ENCODE measurements at regions not wholly inside any gene's neighbourhood (a gene's known extent, or its start where the extent isn't known, plus 50 kb on each side); places are given as distances from the start of the nearest gene placed in this dataset.
"Not testable (repeated sequence)": the region's sequence is repeated elsewhere in the genome, so short reads cannot be mapped to it uniquely, and the experiment has no call there.

DNA sequence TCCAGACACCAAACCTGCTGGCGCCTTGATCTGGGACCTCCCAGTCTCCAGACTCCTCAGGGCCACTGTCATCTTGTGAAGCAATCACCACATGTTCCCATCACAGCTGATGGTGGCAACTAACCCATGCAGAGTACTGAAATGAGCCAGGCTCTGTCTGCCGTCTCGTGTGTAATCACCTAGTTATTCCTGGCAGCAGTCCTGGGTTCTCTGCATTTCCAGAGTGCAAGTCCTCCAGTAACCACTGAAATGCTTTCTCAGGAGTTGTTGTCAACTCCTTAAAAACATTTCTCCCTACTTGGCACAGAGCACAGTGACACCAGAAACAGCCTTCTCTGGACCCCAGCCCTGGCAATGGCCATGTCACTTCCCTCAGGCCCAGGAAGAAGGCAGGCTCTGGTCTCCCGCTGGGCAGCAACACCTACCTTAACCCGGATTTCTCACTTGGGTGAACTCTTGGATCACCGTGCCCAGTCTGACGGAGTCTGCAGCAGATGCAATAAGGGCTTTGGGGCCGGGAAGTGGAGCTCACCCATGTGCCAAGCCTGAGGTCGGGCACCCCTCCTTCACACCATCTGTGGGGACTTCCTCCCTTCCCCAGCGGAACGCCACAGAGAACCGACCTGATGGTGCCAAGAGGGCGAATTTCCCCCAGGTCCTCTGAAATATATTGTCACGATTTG lies 189.5 kb upstream of the NPAP1 start:
- not testable (repeated sequence) for TF ChIP-seq CTCF, POLR2AphosphoS5, POLR2A (IDR thresholded peaks at IDR 0.05)

Data from breast epithelium (tissue), 3 donors.